Muscle of arm (tissue), 1 donor: ENCODE measurements at regions not wholly inside any gene's neighbourhood (a gene's known extent, or its start where the extent isn't known, plus 50 kb on each side); places are given as distances from the start of the nearest gene placed in this dataset.

Experiments
- DNase-seq: peaks from one replicate; pipeline ENCODE4 v3.0.0-alpha.2; 2013

GRCh38 chr6:110033101-110033500 is 55.0 kb downstream of the GPR6 start:
- DNase-seq: no peak

GRCh38 chr6:110033749-110034666 is 55.9 kb downstream of the GPR6 start:
- no peak for DNase-seq

GRCh38 chr6:110034667-110035036 is 56.5 kb downstream of the GPR6 start:
- no peak for DNase-seq

GRCh38 chr6:110035321-110035720 is 57.2 kb downstream of the GPR6 start:
- DNase-seq: no peak

GRCh38 chr6:110036408-110037302 is 58.5 kb downstream of the GPR6 start:
- no peak for DNase-seq

GRCh38 chr6:110037726-110038295 is 59.7 kb downstream of the GPR6 start:
- no peak for DNase-seq

- DNase-seq: peak; percentile 88
These were observed 61.4 kb downstream of the GPR6 start for GRCh38 chr6:110039364-110039980.

GRCh38 chr6:110039981-110040383 is 61.9 kb downstream of the GPR6 start:
- DNase-seq: peak; percentile 16

- DNase-seq: no peak
These were observed 62.6 kb downstream of the GPR6 start for GRCh38 chr6:110040716-110041115.

GRCh38 chr6:110041126-110041525 is 63.0 kb downstream of the GPR6 start:
- DNase-seq: no peak

- no peak for DNase-seq
These were observed 63.7 kb downstream of the GPR6 start for GRCh38 chr6:110041830-110042229.

- no peak for DNase-seq
These were observed 64.7 kb downstream of the GPR6 start for GRCh38 chr6:110042670-110043296.

- no peak for DNase-seq
These were observed 65.4 kb downstream of the GPR6 start for GRCh38 chr6:110043366-110043994.

- no peak for DNase-seq
These were observed 66.0 kb downstream of the GPR6 start for GRCh38 chr6:110044096-110044495.

GRCh38 chr6:110044622-110045021 is 66.5 kb downstream of the GPR6 start:
- DNase-seq: no peak

- no peak for DNase-seq
These were observed 70.2 kb downstream of the GPR6 start for GRCh38 chr6:110048221-110048875.

GRCh38 chr6:110049696-110050439 is 71.8 kb downstream of the GPR6 start:
- no peak for DNase-seq
